Hematopoietic multipotent progenitor cell treated with erythropoietin and hydrocortisone succinate and interleukin-3 and kit ligand, for 15 days (in vitro differentiated cells): ENCODE measurements at regions not wholly inside any gene's neighbourhood (a gene's known extent, or its start where the extent isn't known, plus 50 kb on each side); places are given as distances from the start of the nearest gene placed in this dataset.

Experiments used
- DNase-seq: peaks from one replicate; pipeline ENCODE4 v3.0.0-alpha.2; 2015; ENCODE audit warnings: low spot score

DNA sequence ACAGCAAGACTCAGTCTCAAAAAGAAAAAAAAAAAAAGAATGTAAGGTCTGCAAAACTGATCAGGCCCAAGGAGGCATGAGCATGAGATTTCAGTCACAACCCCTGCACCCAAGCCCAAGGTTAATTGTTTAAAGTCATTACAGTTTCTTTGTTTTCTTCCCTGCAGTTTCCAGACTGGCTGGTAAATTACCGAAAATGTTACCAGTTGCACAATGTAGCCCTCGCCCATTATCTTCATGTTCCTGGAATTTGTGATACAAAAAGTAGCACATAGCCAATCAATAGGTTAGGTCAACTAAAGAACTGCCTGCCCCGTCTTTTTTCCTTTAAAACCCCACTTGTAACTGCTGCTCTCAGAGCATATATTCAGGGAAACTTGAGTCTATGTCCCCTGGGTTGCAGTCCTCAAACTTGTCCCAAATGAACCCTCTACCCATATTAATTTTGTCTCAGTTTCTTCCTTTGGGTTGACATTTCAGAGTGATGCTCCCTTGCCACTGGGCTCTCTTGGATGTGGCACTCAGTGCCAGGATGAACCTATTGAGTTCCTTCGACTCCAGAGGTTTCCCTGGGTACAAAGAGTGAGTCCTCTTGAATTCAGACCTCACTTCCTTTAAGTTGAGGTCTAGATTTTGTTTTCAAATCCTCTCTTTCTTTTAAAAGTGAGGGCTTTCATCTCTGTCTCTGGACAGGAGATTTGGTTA, 216.2 kb upstream of the HS6ST1 start:
- no peak for DNase-seq

DNA sequence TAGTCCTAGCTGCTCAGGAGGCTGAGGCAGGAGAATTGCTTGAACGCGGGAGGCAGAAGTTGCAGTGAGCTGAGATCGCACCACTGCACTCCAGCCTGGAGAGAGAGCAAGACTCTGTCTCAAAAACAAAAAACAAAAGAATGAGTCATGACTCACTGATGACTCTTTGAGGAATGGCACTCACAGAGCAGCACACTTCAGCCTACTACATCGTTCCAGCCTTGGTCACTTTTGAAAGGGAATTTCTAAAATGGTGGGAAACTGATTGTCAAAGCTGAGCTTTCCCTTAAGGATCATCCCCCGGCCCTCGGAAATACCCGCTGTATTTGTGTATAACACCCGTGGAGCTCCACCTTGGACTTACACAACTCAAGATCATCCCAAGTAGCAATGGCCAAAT, 217.3 kb upstream of the HS6ST1 start:
- no peak for DNase-seq

DNA sequence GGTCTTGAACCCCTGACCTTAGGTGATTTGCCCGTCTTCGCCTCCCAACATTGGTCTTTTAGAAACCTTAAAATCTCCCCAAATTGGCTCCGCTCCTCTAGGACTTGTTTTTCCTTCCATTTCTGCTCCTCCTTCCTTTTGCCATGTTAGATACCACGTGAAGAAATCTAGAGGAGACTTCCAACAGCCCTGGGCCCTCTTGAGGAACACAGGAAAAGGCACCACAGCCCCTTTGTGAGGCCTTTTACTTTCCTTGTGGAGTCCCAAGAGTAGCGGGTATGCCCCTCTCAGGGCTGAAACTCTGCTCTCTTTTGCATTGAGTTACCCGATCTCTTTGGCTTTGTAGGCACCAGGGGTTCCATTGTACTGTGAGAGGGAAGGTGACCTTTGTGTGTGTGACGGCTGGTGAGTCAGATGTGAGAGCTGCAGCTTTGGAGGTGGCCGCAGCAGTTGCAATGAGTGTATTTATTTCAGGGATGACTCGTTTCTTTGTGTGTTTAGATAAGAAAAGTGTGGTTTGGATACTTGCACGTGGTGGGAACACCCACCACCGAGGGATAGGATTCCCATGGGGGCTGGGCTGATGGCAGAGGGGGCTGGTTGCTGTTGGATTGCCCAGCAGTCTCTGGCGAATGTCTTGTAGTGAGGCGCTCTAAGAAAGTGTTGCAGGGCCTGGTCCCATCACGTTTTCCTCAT, 218.4 kb upstream of the HS6ST1 start:
- DNase-seq, result no peak

DNA sequence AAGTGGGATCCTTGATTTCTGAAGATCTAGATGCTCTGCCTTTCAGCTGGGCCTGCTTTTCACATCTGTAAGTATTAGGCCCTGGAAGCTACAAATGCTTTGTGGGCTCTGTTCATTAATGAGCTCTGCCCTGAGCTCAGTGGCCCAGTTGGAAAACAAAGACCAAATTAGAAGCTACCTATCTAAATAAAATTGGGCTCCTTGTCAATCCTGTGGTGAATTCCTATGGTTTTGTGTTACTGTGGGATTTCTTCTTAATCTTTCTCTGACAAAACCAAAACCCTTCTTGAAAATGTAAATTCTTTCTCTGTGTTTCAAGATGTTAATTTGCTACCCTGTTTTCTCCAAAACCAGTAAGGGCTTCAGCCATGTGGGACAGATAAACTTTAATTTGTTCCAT, 219.0 kb upstream of the HS6ST1 start:
- no peak for DNase-seq

DNA sequence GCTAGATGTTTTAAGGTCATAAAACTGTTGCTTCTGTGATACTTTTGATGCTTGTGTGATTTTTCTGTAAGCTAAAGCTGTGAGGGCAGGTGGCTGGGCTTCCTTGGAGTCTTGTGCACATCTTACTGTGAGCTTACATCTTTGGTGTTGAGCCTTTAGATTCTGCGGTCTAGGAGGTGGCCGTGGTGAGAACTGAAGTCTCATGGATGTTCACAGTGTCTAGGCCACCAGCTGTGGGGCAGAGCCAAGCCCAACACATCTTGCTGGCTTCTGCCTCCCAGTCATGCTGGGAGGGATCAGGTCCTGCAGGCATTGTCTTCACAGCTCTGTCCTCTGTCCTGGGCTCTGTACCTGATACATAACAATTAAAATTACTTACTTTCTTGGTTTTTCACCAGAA, 219.7 kb upstream of the HS6ST1 start:
- DNase-seq, result no peak

DNA sequence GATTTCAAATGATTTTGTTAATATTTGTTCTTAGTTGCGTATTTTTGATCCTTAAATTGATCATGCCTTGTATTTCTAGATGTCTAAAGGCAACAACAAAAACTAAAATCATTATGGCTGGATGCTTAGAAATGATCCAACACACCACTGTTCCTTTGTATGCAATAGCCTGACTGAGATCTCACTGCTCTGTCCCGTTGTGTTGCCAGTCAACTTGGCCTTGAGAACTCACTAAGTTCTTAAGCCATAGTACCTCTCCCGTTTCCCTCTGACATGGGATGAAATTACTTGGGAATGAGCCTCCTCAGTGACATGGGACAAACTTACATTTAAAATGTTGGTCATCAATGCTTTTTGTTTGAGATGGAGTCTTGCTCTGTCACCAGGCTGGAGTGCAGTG, 222.0 kb upstream of the HS6ST1 start:
- DNase-seq, result no peak

DNA sequence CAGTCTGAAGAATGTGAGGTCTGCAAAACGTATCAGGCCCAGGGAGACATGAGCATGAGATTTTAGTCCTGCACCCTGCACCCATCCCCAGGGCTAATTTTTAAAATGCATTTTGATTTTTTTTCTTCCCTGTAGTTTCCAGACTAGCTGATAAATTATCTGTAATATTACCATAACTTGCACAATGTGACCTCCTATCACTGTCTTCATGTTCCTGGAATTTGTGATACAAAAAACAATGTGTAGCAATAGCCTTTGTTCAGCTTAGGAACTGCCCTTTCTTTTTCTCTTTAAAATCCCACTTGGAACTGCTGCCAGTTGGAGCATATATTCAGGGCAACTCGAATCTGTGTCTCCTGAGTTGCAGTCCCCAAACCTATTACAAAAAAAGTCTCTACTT, 222.8 kb upstream of the HS6ST1 start:
- no peak for DNase-seq

DNA sequence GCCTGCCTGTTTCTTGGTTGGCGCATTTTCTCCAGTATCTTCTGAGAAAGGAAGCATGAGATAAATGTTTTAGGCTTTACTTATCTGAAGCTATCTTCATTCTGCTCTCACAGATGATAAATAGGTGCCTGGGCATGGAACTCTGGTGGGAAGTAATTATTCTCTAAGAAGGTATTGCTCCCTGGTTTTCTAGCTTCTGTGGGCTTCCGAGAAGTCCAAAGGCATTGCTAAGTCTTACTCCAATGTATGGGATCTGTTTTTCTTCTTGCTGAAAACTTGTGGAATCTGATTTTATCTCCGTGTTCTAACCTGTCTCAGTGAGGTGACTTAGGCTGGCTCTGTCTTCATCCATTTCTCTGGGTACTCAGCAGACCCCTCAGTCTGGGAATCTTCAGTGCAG, 224.4 kb upstream of the HS6ST1 start:
- DNase-seq, result no peak

DNA sequence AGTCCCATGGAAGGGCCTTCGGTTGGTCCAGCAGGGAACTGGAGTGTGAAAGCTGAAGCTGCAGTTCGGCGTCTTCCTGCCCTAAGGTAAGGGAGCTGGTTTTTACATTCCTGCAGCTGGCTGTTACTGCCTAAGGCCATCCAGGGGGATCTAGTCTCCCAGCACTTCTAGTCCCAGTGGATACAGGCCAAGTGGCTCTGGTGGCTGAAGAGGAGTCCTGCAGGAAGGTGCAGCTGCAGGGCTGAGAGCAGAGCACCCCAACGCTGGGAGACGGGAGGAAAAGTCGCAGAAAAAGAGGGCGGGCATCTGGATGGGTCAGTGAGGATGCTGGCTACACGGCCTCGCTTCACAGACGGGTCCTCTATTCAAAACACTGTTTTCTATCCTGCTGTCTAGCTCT, 225.0 kb upstream of the HS6ST1 start:
- no peak for DNase-seq

DNA sequence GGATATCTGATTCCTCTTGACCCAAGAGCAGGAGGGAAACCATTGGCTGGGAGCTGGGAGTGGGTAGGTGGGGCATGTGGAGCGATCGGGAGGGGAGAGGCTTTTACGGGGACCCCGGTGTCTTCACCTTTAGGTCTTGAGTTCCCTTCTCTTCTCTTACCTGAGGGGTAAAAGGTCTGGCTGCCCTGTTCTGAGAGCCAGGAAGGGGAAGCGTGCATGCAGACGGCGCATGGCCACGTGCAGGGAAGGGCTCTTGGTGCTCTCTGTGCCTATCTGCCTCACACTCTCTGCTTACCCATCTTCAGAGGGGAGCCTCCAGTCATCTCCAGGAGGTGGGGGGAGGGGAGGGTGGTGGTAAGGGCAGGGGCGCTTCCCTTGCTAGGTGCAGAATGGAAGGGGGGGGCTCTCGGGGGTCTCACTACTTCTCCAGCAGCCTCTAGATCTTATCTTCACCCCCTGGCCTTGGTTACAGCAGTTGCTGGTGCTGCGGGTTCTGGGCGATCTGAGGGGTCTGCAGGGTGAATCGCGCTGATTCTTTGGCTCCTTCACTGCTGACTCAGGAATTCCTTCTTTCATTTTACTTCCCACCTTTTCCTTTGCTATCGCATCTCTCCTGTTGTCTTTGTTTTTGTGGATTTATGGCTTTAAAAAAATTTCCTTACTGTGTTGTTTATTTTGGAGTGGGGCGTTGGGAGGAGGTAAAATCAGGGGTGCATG, 225.8 kb upstream of the HS6ST1 start:
- no peak for DNase-seq

DNA sequence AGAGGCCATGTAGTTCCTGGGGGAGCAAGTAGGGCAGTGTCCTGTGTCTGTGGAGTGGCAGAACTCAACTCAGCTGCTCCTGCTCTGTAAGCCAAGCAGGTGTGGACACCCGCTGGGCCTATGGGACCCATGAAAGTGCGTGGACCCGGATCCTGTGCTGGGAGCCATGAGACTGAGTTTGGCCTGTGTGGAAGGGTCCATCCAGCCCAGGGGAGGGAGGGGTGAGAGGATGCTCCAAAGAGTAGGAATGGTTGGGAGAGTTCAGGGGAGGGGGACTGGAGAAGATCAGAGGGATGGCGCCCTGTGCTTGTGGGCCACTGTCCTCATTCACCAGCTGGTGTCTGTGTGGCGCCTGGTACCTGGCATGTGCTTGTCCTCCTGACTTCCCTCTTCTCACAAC, 226.4 kb upstream of the HS6ST1 start:
- no peak for DNase-seq

DNA sequence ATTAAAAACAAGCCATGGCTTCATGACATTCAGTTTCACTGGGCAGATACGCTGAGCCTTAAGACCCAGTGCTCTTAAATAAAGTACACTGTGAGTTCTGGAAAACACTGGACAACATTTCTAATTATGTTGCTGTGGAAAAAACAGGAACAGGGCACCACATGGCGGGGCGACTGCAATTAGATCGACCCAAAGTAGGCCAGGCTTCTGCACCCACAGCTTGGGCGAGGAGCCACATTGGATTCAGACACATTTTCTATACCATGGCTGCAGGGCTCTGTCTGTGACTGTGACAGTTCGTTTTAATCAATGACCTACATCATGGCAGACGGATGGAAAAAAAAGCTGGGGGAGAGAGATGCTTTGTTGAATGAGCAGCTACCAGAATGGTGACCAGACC, 227.2 kb upstream of the HS6ST1 start:
- no peak for DNase-seq

DNA sequence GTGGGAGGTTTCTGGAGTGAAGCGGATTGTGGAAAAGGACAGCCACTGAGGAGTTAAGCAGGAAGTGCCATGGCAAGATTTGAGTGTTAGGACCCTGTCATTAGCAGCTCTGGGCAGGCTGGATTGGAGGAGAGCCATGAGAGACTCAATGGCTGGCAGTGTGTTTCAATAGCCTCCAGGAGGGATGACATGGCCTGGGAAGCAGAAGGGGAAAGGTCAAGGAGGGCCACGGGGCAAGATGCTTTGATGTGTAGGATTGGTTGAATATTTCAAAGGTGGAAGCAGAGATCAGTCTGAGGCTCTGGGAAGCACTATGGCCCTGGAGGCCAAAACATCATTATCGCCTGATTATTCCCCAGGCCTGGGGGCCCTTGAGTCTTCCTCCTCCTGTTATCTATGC, 229.0 kb upstream of the HS6ST1 start:
- DNase-seq, result no peak

DNA sequence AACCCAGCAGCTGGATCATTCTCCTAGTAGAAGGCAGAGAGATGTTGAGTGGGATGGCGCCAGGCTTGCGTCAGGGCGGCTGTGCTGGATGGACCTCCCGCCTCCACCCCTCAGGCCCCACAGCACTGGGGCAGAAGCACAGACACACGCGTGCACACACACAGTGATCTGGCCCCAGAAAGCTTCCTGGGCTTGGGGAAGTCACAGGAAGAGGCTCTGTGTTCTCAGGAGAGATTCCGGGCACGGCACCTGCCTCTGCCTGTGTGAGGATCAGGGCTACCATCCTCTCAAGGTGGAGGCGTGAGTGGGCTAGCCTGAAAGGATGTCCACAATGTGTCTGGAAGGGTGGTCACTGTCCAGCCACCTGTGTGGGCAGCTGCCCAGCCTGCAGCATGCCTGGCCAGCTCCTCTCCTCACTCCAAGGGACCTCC, 229.8 kb upstream of the HS6ST1 start:
- no peak for DNase-seq

DNA sequence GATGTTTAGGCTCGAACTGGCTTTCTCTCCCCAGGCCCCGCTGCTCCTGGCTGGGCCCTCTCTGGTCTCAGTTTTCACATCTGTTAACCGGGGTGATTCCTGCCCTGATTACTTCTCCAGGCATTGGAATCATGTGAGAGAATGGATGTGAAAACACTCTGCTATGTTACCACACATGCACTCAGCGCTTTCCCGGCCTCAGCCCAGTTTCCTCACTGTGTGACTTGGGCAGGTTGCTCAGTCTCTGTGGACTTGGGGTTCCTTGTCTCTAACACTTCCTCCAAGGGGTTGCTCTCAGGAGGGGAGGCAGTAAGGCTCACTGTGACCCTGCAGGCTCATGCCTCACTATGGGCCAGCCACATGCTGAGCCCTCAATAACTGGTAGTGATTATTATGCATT, 230.4 kb upstream of the HS6ST1 start:
- DNase-seq, result no peak

DNA sequence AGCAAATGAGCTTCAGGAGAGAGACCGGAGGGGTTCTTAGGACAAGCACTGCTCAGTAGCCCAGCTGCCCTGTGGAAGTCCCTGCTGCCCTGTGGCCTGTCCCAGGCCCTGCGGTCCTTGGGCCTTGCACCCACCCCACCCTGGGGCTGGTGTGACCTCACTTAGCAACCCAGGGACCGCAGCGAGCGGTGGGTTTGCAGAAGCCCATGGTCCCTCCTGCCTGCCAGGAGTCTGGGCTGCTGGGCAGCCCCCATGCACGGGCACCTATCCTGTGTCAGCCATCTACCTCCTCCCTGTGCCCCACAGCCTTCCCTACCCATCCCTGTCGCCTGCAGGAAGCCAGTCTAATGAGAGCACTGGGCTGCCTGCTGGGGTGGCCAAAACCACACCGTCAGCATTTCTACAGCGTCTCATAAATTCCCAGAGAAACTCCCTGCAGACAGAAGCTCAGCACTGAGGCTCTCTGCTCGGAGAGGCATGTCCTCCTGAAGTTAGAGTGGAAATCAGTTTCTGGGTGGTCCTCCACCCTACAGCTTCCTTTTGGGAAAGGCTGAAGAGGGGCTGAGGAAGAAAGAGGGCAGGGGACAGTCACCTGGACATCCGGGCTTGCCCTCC, 231.1 kb upstream of the HS6ST1 start:
- no peak for DNase-seq

DNA sequence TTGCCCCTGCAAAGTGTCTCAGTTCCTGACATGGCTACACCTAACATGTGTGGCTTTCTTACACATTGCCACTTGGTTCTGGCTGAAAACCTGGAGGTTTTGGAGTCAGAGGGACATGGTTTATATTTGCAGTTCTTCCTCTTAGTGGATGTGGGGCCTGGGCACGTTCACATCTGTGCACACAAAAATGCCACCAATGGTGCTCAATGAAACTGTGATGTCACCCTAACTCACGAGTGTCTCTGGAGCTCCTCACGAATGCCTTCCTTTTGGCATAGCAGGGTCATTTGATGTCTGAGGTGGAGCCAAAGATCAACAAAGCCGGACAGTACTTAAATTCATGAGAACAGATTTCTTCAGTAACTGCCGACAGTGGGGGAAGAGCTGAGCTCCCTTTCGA, 231.7 kb upstream of the HS6ST1 start:
- DNase-seq, result no peak

DNA sequence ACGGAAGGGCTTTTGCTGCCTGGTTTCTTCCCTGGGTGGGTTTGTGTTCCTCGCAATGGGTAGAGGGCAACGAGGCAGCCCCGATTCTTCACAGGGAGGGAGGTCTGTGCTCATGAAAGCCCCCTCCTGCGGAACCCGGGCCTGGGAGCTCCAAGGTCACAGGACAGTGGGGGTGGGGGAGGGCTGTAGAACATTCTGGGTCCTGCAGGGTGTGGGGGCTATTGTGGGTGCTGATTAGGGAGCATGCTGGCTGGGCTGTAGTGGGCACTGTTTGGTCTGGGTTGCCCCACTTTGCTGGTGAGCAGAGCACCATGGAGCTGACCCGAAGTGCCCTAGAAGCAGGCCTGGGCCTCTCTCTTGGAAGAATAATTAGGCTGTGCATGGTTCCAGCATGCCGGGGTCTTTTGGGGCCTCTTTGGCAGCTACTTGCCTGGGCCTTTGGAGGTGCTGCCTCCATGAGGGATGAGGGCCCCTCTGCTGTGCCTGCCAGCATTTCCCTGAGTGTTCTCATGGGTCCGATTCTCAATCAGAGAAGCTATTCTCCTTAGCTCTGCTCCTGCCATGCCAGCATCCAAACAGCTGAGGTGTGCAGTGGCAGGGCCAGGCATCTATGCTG, 232.2 kb upstream of the HS6ST1 start:
- DNase-seq, result no peak

DNA sequence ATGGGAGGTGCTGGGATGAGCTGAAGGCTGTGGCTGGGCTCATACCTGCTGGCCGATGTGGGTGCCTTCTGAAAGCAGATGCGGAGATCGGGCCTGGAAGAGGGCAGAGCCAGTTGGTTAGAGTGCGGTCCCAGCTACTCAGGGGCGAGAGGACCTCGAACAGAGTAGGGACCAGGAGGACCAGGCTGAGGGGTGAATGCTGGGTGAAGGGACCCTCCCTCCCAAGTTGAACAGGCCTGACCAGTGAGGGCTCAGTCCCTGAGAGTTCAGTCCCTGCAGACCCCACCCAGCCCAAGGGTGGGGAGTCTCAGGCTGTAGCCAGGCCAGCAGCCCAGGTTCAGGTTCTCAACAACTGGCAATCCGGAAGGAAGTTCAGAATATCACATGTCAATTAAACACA, 232.8 kb upstream of the HS6ST1 start:
- DNase-seq, result no peak

DNA sequence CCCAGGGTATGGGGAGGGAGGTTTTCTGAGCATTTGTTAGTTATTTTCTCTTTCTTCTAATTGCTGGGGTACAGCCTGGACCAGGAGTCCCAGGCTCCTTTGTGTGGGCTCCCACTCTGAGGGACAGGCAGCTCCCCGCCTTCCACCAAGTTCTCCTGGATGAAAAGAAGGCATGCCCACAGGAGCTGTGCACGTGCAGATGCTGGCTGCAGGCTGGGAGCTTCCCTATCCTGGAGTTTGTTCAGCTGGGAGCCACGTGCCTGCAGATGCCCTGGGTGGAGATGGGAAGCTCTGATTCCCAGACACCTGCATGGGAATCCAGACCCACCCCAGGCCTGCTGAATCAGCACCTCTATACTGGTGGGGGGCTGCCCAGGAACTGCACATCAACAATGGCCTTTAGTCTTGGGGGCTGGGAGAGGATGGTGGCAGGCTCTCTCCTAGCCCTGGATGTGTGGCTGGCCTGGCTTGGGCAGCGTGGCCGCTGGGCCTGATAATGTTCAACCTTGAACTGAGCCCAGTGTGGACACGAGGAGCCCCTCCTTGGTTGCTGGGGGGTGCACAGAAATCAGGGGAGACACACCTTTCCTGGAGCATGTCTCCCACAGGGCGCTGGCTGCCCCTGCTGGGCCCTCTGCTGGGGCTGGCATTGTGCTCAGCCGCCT, 233.6 kb upstream of the HS6ST1 start:
- DNase-seq, result no peak

DNA sequence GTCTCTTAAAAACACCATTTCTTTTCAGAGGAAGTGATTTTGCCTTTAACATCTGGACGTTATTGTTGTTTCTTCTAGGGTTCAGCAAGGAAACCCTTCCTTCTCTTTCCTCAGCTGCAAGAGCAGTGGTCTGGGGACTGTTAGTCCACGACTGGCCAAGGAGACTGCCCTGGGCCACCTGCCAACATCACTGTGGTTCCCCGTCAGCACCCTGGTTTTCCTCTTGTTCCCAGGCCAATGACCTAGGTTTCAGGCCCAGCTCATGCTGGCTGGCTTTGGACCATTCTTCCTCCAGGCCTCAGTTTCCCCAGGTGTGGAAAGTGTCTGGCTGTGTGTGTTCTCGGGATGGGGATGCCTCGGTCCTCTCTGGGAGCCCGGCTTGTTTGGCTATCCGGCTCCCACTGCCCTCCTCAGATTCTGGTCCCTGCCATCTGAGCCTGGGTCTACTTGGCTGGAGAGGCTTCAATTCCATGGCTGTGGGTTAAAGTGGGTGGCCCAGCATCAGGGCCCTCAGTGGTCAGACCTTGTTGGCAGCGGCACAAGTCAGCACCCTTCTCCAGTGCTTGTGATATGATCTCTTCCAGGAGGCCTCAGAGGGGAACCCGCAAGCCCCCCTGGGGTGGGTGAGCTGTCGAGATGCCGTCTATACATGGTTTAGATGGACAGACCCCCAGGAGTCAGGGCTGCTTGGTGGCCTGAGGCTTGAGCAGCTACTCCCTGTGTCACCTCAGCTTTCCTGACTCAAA, 234.3 kb upstream of the HS6ST1 start:
- DNase-seq, result no peak
